ENCODE measurements at regions not wholly inside any gene's neighbourhood (a gene's known extent, or its start where the extent isn't known, plus 50 kb on each side); places are given as distances from the start of the nearest gene placed in this dataset.
"Not testable (repeated sequence)": the region's sequence is repeated elsewhere in the genome, so short reads cannot be mapped to it uniquely, and the experiment has no call there.

DNA sequence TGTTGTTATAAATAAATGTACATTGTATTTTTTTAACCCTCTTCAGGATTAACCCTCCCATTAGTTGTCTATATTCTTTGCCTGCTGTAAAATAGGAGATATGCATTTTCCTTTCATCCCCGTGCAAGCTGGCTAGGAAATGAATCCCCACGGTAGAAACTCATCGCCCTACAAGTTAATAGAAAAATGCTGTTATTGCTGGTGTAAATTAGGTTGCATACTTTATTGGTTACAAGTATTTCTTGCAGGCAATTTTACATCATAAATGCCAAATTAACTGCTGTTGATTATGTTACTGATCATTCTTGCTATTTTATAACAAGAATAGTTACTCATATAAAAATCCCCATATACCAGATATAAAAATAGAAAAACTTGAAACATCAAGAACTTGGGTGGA lies 454.2 kb upstream of the KLF6 start:
- intact Hi-C loops (cut with DNase I; ENCODE audit: low total_unique reads) = no loop called here
- TF ChIP-seq CTCF (IDR thresholded peaks at IDR 0.05 in 4 of 5, conservative IDR thresholded peaks at IDR 0.05 in 1 of 5) (no peak), POLR2A (IDR thresholded peaks at IDR 0.05) (no peak)

GRCh38 chr10:4236905-4237304 lies 451.9 kb upstream of the KLF6 start:
- in situ Hi-C loops (cut with MboI; ENCODE audit: low sequenced_read_pairs in 4 of 4); intact Hi-C loops (cut with DNase I; ENCODE audit: low total_unique reads); H3K27me3 ChIP-seq; H3K9me3 ChIP-seq; H3K4me3 ChIP-seq; ATAC-seq; DNase-seq; H3K36me3 ChIP-seq; H3K27ac ChIP-seq: not testable (repeated sequence)
- peaks cover 0 to 11% of the 10 kb centered on the region in 2 donors for H3K4me1 ChIP-seq

More for the DNA sequence above, 454.2 kb upstream of the KLF6 start:
- Histone ChIP-seq H3K9me3 (no peaks in the 10 kb centered on the region), H3K27ac (no peak overlapping the region), H3K36me3 (no peaks in the 10 kb centered on the region), H3K4me3 (no peak overlapping the region), H3K4me1 (peaks cover 11 to 32% of the 10 kb centered on the region in 2 donors), H3K27me3 (no peaks in the 10 kb centered on the region)
- DNase-seq (no peak), ATAC-seq (no peak)
- in situ Hi-C loops (cut with MboI; ENCODE audit: low sequenced_read_pairs in 4 of 4) = no loop called here

GRCh38 chr10:4234661-4235060 lies 449.7 kb upstream of the KLF6 start:
- intact Hi-C loops (cut with DNase I; ENCODE audit: low total_unique reads) = no loop called here
- in situ Hi-C loops (cut with MboI; ENCODE audit: low sequenced_read_pairs in 4 of 4) = no loop called here
- Histone ChIP-seq H3K27me3 (no peaks in the 10 kb centered on the region), H3K9me3 (no peaks in the 10 kb centered on the region), H3K36me3 (no peaks in the 10 kb centered on the region), H3K4me1 (no peaks in the 10 kb centered on the region), H3K4me3 (no peak overlapping the region), H3K27ac (no peak overlapping the region)
- DNase-seq = no peak
- no peak for ATAC-seq
- no peak for TF ChIP-seq CTCF (IDR thresholded peaks at IDR 0.05 in 4 of 5, conservative IDR thresholded peaks at IDR 0.05 in 1 of 5)
- TF ChIP-seq POLR2A (IDR thresholded peaks at IDR 0.05) = no peak

DNA sequence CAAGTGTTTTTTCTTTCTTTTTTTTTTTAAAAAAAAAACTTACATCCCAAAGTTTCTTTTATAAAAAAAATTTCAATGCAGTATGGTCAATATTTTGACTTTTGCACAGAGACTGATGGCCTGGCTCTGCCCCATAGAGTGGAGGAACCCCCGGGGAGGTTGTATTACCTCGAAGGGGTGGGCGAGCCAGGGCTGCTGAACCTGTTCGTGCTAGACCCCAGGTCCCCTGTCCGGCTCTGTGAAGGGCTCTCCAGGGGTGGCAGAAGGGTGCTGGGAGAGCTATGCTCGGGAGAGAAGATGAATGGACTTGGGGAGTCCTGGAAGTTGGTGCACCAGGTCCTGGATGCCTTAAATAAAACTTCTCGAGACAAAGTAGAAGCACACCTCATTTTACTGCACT lies 446.4 kb upstream of the KLF6 start:
- no peak for ATAC-seq
- in situ Hi-C loops (cut with MboI; ENCODE audit: low sequenced_read_pairs in 4 of 4) = no loop called here

DNA sequence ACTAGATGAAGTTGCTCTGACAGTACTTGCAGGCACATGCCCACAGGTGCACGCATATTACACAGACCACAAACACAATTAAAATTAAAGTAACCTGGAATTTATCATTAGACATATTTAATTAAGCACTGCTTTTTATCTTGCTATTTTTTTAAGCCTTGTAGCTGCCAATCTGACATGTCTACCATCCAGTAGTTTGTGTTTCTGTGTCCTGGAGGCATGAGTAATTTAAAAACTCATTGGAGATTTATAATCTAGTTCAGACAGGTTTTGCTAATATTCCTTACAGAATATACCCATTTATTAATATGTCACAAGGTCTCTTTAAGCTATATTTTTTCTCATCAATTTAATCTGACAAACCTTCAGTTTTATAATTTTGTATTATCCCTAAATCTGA lies 445.0 kb upstream of the KLF6 start:
- DNase-seq (no peak), ATAC-seq (no peak)
- no peaks in the 10 kb centered on the region for H3K4me1 ChIP-seq
- no peak for TF ChIP-seq POLR2A (IDR thresholded peaks at IDR 0.05)
- TF ChIP-seq CTCF (IDR thresholded peaks at IDR 0.05 in 4 of 5, conservative IDR thresholded peaks at IDR 0.05 in 1 of 5) = no peak
- no peaks in the 10 kb centered on the region for H3K36me3 ChIP-seq
- no peaks in the 10 kb centered on the region for H3K27me3 ChIP-seq
- in situ Hi-C loops (cut with MboI; ENCODE audit: low sequenced_read_pairs in 4 of 4) = no loop called here
- H3K9me3 ChIP-seq = no peaks in the 10 kb centered on the region
- H3K4me3 ChIP-seq = no peak overlapping the region
- intact Hi-C loops (cut with DNase I; ENCODE audit: low total_unique reads) = no loop called here
- H3K27ac ChIP-seq = no peak overlapping the region

More for the DNA sequence above, 446.4 kb upstream of the KLF6 start:
- no peak overlapping the region for H3K27ac ChIP-seq
- H3K9me3 ChIP-seq = no peaks in the 10 kb centered on the region
- no peak overlapping the region for H3K4me3 ChIP-seq
- TF ChIP-seq CTCF (IDR thresholded peaks at IDR 0.05 in 4 of 5, conservative IDR thresholded peaks at IDR 0.05 in 1 of 5) (no peak), POLR2A (IDR thresholded peaks at IDR 0.05) (no peak)
- H3K4me1 ChIP-seq = no peaks in the 10 kb centered on the region
- DNase-seq = no peak
- H3K36me3 ChIP-seq = no peaks in the 10 kb centered on the region
- intact Hi-C loops (cut with DNase I; ENCODE audit: low total_unique reads) = no loop called here
- H3K27me3 ChIP-seq = no peaks in the 10 kb centered on the region
